HG03432 (cell line): ENCODE measurements at regions not wholly inside any gene's neighbourhood (a gene's known extent, or its start where the extent isn't known, plus 50 kb on each side); places are given as distances from the start of the nearest gene placed in this dataset.

Experiments used
- ATAC-seq: cut with Tn5 transposase; IDR thresholded peaks from one replicate; pipeline ENCODE4 v1.9.1; 2021; ENCODE audit warnings: mild to moderate bottlenecking, moderate library complexity; ENCODE audit not compliant: unreplicated experiment

DNA sequence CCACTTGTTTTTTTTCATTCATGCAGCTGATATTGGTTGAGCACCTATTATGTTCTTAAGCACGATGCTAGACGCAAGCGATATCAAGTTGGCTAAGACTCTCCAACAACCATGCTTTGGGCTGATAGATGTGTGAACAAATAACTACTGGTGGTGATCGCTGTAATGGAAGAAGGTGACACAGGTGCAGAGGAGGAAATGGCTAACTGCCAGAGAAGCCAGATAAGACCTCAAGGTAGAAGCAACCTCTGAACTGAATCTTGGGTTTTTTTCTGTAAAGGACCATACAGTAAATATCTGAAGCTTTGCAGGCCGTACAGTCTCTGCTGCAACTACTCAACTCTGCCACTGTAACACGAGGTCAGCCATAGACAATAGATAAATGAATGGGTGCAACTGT, 97.9 kb downstream of the C17orf67 start:
- no peak for ATAC-seq

DNA sequence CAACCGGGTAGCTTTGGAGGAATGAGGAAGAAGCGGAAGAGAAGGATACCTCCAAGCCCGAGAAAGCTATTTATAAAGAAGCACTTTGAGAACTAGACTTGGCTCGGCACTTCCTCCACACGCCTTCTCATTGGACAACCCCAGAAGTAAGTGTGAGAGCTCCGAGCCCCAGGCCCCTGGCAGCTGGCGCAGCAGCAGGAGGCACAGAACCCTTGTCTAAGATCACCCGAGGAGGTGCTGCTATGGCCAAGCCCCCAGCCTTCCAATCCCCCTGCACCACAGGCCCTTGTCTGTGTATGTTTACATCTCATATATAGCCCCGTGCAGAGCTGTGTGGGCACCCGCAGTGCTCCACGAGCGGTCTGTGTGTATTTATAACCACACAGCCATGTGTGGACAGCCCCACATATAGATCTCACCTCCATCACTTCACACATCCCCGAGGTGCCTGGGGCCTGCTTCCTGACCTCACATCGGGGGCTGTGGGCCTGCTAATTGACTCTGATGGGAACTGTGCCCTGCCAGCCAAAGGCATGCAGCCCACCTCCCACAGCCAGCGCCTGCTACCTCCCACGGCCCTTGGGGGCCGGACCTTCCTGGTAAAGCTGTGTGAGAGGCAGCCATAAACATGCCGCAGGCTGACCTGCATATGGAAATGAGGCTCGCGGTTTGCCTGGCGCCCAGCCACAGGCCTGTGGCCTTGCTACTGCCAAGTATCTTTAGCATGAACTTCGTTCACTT, 96.1 kb downstream of the C17orf67 start:
- no peak for ATAC-seq

- no peak for ATAC-seq
These were observed 94.3 kb downstream of the C17orf67 start for GRCh38 chr17:56739376-56739775.

GRCh38 chr17:56739776-56740175, 93.9 kb downstream of the C17orf67 start:
- ATAC-seq = no peak

- ATAC-seq = no peak
These were observed 93.2 kb downstream of the C17orf67 start for GRCh38 chr17:56740481-56740880.
